GM12864 (cell line): ENCODE measurements at regions not wholly inside any gene's neighbourhood (a gene's known extent, or its start where the extent isn't known, plus 50 kb on each side); places are given as distances from the start of the nearest gene placed in this dataset.

Experiments
- DNase-seq: peaks from one replicate; pipeline ENCODE4 v3.0.0-alpha.2; 2011; ENCODE audit warnings: low read depth
- H3K4me3 ChIP-seq: 2 replicates; pipeline ENCODE4 v1.5.1; 2011; ENCODE audit warnings: mild to moderate bottlenecking, low read depth, low read length, control low read depth
- CTCF ChIP-seq: IDR thresholded peaks from 2 replicates; pipeline ENCODE4 v1.5.1; 2011; ENCODE audit warnings: low read depth, mild to moderate bottlenecking, moderate library complexity, low read length, control low read depth, inconsistent platforms; ENCODE audit errors: missing control alignments

GRCh38 chr7:115883629-115884028, 146.9 kb downstream of the TFEC start:
- no peak for DNase-seq
- H3K4me3 ChIP-seq = no peak overlapping the region
- TF ChIP-seq CTCF = no peak

- DNase-seq = no peak
- no peak overlapping the region for H3K4me3 ChIP-seq
- TF ChIP-seq CTCF = no peak
These were observed 149.1 kb downstream of the TFEC start for GRCh38 chr7:115881476-115881875.

- H3K4me3 ChIP-seq = no peak overlapping the region
- no peak for DNase-seq
- TF ChIP-seq CTCF = no peak
These were observed 151.4 kb downstream of the TFEC start for GRCh38 chr7:115879171-115879570.

GRCh38 chr7:115869801-115870200, 160.8 kb downstream of the TFEC start:
- DNase-seq = no peak
- TF ChIP-seq CTCF = no peak
- no peak overlapping the region for H3K4me3 ChIP-seq

GRCh38 chr7:115869190-115869589, 161.4 kb downstream of the TFEC start:
- no peak for TF ChIP-seq CTCF
- no peak for DNase-seq
- H3K4me3 ChIP-seq = no peak overlapping the region

GRCh38 chr7:115868369-115868768, 162.2 kb downstream of the TFEC start:
- TF ChIP-seq CTCF = no peak
- H3K4me3 ChIP-seq = no peak overlapping the region
- no peak for DNase-seq

GRCh38 chr7:115864082-115864481, 166.5 kb downstream of the TFEC start:
- no peak for TF ChIP-seq CTCF
- no peak overlapping the region for H3K4me3 ChIP-seq
- no peak for DNase-seq
